ENCODE measurements at regions not wholly inside any gene's neighbourhood (a gene's known extent, or its start where the extent isn't known, plus 50 kb on each side); places are given as distances from the start of the nearest gene placed in this dataset.
"Not testable (repeated sequence)": the region's sequence is repeated elsewhere in the genome, so short reads cannot be mapped to it uniquely, and the experiment has no call there.

GRCh38 chr3:83251490-83251889, 1490.0 kb upstream of the GBE1 start:
- DNase-seq: no peak

GRCh38 chr3:83250613-83251012, 1489.2 kb upstream of the GBE1 start:
- DNase-seq: no peak

DNA sequence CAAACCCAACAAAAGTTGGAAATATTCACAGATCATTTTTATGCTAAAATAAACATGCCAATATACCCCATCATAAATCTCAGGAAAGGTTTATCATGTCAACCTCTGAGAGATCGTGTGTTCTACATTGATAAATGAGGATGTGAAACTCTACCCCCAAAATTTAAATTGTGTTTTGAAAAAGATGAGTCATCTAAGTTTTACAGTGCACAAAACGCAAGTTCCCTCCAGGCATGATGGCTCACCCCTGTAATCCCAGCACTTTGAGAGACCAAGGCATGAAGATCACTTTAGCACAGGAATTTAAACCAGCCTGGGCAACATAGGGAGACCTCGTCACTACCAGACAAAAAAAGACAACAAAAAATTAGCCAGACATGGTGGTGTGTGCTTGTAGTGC, 1487.0 kb upstream of the GBE1 start:
- DNase-seq: no peak

DNA sequence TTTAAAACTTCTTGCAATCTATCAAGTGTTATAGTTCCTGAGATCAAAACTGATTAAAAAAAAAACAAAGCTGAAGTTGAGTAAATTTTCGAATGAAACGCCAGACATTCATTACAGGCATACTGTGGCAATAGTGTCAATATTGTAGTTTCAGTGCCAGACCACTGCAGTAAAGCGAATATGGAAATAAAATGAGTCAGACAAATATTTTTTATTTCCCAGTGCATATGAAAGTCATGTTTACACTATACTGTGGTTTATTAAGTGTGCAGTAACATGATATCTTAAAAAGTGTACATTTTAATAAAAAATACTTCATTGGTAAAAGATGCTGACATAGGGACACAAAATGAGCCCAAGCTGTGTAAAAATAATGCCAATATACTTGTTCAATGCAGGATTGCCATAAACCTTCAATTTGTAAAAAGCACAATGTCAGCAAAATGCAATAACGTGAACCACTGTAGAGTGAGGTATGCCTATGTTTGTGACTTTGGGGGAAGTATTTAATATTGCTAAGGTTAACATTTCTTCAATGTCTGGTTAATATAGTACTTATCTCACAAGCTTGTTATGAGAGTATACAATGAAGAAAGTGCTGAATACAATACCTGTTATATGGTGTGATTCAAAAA, 1473.9 kb upstream of the GBE1 start:
- no peak for DNase-seq

- no peak for DNase-seq
These were observed 1472.3 kb upstream of the GBE1 start for GRCh38 chr3:83233715-83234114.

DNA sequence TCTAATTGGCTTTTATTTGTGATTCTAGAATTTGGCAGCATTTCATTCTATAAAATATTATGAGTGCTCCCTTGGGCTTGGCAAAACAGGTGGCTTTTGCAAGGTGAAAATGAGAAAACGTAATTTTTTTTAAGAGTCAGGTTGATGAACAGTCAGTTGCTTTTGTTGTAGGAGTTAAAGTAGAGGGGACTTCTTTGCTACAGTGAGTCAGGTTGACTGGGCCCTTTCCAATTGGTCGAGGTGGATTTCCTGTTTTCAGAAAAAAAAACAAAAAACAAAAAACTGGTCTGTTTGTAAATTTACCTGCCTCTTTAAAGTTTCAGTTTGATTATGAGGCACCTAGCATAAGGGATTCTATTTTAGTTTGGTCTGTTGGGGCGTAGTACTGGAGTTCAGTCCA, 1469.4 kb upstream of the GBE1 start:
- no peak for DNase-seq

- DNase-seq: no peak
These were observed 1468.9 kb upstream of the GBE1 start for GRCh38 chr3:83230376-83230775.

- no peak for DNase-seq
These were observed 1465.3 kb upstream of the GBE1 start for GRCh38 chr3:83226751-83227150.

DNA sequence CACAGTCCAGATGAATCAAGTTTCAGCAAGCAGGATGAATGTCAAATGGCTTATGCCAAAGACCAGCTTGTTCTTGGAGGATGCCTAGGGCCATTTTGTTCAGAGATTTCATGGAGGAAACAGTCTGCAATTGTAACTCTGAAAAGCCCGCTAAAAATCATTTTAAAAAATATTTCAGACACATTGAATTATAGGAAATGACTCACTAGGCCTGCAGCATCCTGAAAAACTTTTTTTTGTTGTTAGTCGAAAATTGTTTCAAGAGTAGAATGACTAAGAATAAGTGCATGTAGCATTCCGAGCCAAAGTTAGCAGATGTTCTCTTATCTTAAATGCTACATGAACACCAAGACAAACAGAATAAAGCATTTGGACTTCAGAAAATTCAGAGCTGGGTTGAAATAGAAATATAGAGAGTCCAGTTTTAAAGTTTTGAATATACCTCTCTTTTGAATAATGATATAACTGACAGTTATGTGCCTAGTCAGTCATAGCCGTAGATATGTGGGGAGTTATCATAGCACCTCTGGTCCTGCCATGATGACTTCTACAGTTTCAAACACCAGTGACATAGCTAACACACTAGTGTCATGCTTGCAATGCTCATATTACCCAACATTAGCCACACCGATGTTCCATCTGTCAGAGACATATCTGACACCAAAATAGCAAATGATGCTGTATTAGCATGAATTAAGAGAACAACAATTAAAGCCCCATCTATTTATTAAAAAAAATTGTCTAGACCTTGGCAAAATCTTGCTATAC, 1462.8 kb upstream of the GBE1 start:
- no peak for DNase-seq

GRCh38 chr3:83218383-83219200, 1457.1 kb upstream of the GBE1 start:
- DNase-seq: no peak

- not testable (repeated sequence) for DNase-seq
These were observed 1456.2 kb upstream of the GBE1 start for GRCh38 chr3:83217595-83218118.

DNA sequence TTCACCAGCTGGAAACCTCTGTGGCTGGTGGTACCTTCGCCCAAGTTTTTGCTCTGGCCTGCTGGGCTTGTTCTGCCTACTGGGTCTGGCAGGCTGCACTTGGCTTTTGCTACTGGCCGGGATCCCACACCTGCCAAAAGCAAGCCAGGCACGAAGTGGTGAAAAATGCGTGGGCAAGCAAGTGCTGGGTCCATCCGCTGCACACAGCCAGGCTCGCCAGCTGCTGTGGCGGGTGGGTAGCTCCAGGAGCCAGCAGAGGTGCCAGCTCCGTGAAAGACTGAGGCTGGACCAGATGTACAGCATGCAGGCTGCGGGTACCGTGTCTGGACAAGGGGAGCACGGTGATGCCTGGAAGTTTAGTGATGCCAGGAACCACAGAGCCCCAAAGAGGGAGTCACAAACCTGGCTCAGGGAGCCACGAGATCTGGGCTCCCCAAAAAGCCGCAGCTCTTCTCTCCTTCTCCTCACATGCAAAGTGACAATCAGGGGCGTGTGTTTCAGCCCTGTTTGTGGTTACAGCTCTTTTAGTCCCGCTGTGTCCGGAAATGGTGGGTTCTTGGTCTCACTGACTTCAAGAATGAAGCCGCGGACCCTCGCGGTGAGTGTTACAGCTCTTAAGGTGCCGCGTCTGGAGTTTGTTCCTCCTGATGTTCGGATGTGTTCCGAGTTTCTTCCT, 1455.6 kb upstream of the GBE1 start:
- no peak for DNase-seq

GRCh38 chr3:83195243-83195642, 1433.8 kb upstream of the GBE1 start:
- no peak for DNase-seq

- DNase-seq: no peak
These were observed 1432.1 kb upstream of the GBE1 start for GRCh38 chr3:83193526-83193925.

DNA sequence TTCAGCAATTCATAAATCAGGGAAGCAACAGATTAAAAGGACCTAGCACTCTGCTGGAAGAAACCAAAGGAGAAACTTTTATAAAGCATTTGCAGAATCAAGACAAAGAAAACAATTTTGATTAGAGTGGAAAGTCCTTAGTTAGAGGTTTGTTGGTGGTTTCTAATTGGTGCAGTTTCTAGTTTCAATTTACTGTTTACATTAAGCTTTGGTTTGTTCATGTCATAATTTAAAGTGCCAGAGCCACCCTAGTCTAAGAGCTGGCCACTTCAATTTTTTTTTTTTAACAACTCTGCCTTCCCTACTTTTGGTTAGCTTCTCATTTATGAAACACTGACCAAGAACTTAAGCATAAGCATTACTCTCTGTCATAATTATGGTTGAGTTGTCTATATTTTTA, 1428.2 kb upstream of the GBE1 start:
- no peak for DNase-seq

GRCh38 chr3:83169473-83169872, 1408.0 kb upstream of the GBE1 start:
- DNase-seq: no peak

DNA sequence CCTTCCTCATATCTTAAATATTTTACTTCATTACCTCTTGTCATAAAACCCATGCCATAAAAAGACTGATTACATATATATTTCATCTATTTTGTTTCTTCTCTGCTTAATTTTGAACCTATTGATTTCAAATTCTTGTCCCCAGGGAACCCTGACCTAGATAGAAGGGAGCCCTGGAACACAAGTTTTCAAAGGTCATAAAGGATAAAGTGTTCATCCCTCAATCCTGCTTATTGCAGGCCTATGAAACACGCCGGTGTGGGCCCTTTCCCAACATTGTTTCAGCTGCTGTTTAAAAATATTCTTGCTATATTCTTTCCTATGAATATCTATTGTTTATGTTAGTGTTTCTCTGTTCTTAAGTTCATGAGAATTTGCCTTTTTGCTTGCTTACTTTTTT, 1389.5 kb upstream of the GBE1 start:
- DNase-seq: no peak

GRCh38 chr3:83140983-83141382, 1379.5 kb upstream of the GBE1 start:
- no peak for DNase-seq

- no peak for DNase-seq
These were observed 1369.8 kb upstream of the GBE1 start for GRCh38 chr3:83131236-83131635.

GRCh38 chr3:83122774-83123350, 1361.4 kb upstream of the GBE1 start:
- no peak for DNase-seq

- DNase-seq: no peak
These were observed 1331.8 kb upstream of the GBE1 start for GRCh38 chr3:83093222-83093572.

Measured in nucleus accumbens (tissue), 56 donors.